WTC11 (cell line): ENCODE measurements at regions not wholly inside any gene's neighbourhood (a gene's known extent, or its start where the extent isn't known, plus 50 kb on each side); places are given as distances from the start of the nearest gene placed in this dataset.

Source experiments
- CREM ChIP-seq: sonication (generic); formaldehyde crosslinking; IDR thresholded peaks from 2 replicates; pipeline ENCODE4 v1.8.1; 2022; ENCODE audit warnings: mild to moderate bottlenecking, missing genetic modification reagents, moderate library complexity
- ELF4 ChIP-seq: sonication (generic); formaldehyde crosslinking; IDR thresholded peaks from 2 replicates; pipeline ENCODE4 v1.8.1; 2022; ENCODE audit warnings: low read depth, mild to moderate bottlenecking, moderate library complexity, missing genetic modification reagents
- FOXP1 ChIP-seq: sonication (generic); formaldehyde crosslinking; IDR thresholded peaks from 2 replicates; pipeline ENCODE4 v1.8.0; 2022; ENCODE audit warnings: missing genetic modification reagents, mild to moderate bottlenecking, moderate library complexity, borderline replicate concordance
- NR2C2 ChIP-seq: sonication (generic); formaldehyde crosslinking; IDR thresholded peaks from 2 replicates; pipeline ENCODE4 v1.8.0; 2022; ENCODE audit warnings: mild to moderate bottlenecking, missing genetic modification reagents
- TEAD4 ChIP-seq: sonication (generic); formaldehyde crosslinking; IDR thresholded peaks from 2 replicates; pipeline ENCODE4 v1.8.0; 2022; ENCODE audit warnings: mild to moderate bottlenecking, missing genetic modification reagents
- ZNF671 ChIP-seq: fragments of 250-450 bp; sonication (Bioruptor Pico); IDR thresholded peaks from 2 replicates; pipeline ENCODE4 v1.8.0; 2021; ENCODE audit warnings: mild to moderate bottlenecking
- TF ChIP-seq, protein P1 (sequence below): fragments of 200-600 bp; IDR thresholded peaks from 2 replicates; pipeline ENCODE4 v1.8.0; 2022; ENCODE audit warnings: antibody characterized with exemption
- TF ChIP-seq, protein P2 (sequence below): sonication (generic); formaldehyde crosslinking; IDR thresholded peaks from 2 replicates; pipeline ENCODE4 v1.8.1; 2023; ENCODE audit warnings: mild to moderate bottlenecking, missing genetic modification reagents, moderate library complexity
- TF ChIP-seq, protein P3 (sequence below): sonication (generic); formaldehyde crosslinking; IDR thresholded peaks from 2 replicates; pipeline ENCODE4 v1.8.0; 2022; ENCODE audit warnings: mild to moderate bottlenecking, missing genetic modification reagents

DNA sequence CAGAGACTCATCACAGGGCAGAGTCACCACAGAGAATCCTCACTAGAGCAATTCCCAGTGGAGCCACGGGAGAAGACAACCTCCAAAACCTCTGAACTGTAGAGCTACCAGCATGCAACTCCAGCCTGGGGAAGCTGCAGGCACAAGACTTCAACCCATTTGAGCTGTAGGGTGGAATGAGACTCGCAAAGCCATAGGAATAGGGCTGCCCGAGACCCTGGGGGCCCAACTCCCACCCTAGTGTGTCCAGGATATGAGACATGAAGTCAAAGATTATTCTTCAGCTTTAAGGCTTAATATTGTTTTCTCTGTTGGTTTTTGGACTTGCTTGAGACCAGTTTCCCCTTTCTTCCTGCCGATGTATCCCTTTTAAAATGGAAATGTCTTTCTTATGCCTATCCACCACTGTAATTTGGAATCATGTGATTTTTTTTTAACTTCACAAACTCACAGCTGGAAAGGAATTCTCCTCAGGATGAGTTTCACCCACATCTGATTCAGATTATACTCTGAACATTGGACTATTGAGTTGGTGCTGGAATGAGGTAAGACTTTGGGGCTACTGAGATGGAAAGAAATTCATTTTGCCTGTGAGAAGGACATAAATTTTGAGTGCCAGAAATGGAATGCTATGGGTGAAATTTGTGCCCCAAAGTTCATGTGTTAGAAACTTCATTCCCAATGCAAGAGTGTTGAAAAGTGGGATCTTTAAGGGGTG is 59.6 kb upstream of the ST6GALNAC5 start:
- TF ChIP-seq, protein P1, sequence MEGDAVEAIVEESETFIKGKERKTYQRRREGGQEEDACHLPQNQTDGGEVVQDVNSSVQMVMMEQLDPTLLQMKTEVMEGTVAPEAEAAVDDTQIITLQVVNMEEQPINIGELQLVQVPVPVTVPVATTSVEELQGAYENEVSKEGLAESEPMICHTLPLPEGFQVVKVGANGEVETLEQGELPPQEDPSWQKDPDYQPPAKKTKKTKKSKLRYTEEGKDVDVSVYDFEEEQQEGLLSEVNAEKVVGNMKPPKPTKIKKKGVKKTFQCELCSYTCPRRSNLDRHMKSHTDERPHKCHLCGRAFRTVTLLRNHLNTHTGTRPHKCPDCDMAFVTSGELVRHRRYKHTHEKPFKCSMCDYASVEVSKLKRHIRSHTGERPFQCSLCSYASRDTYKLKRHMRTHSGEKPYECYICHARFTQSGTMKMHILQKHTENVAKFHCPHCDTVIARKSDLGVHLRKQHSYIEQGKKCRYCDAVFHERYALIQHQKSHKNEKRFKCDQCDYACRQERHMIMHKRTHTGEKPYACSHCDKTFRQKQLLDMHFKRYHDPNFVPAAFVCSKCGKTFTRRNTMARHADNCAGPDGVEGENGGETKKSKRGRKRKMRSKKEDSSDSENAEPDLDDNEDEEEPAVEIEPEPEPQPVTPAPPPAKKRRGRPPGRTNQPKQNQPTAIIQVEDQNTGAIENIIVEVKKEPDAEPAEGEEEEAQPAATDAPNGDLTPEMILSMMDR: no peak
- no peak for TF ChIP-seq CREM (CRISPR knock-in tag)
- TF ChIP-seq ZNF671: no peak
- TF ChIP-seq, protein P2, sequence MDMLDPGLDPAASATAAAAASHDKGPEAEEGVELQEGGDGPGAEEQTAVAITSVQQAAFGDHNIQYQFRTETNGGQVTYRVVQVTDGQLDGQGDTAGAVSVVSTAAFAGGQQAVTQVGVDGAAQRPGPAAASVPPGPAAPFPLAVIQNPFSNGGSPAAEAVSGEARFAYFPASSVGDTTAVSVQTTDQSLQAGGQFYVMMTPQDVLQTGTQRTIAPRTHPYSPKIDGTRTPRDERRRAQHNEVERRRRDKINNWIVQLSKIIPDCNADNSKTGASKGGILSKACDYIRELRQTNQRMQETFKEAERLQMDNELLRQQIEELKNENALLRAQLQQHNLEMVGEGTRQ (CRISPR knock-in tag): no peak
- TF ChIP-seq, protein P3, sequence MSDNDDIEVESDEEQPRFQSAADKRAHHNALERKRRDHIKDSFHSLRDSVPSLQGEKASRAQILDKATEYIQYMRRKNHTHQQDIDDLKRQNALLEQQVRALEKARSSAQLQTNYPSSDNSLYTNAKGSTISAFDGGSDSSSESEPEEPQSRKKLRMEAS (CRISPR knock-in tag): no peak
- no peak for TF ChIP-seq ELF4 (CRISPR knock-in tag)
- TF ChIP-seq TEAD4: no peak
- no peak for TF ChIP-seq NR2C2 (CRISPR knock-in tag)
- no peak for TF ChIP-seq FOXP1
